NCI-H446 treated with DMSO at 0.1 percent for 48 hours (cell line): ENCODE measurements at regions not wholly inside any gene's neighbourhood (a gene's known extent, or its start where the extent isn't known, plus 50 kb on each side); places are given as distances from the start of the nearest gene placed in this dataset.
"Not testable (repeated sequence)": the region's sequence is repeated elsewhere in the genome, so short reads cannot be mapped to it uniquely, and the experiment has no call there.

Experiments
- DNase-seq: peaks from one replicate; lab custom pipeline; 2025; lab: John Stamatoyannopoulos, UW

DNA sequence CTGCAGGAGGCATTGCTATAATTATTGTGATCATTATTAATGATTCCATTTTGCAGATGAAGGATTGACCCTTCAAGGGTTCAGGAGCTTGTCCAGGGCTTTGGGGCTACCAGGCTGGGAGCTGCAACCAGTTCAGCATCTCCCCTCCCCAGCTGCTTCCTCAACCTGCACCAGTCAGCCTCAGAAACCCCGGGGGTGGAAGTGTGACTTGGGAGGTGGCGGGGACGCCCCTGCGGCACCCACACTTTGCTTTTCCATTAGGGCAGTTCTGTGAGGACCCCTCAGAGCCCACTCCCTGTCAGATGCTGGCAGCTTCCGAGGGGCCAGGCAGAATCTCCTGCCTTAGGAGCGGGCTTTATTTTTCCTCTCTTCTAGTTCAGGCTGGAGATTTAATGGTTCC lies 85.6 kb downstream of the OLFM1 start:
- no peak for DNase-seq

- DNase-seq: no peak
These were observed 86.8 kb downstream of the OLFM1 start for GRCh38 chr9:135174248-135174647.

DNA sequence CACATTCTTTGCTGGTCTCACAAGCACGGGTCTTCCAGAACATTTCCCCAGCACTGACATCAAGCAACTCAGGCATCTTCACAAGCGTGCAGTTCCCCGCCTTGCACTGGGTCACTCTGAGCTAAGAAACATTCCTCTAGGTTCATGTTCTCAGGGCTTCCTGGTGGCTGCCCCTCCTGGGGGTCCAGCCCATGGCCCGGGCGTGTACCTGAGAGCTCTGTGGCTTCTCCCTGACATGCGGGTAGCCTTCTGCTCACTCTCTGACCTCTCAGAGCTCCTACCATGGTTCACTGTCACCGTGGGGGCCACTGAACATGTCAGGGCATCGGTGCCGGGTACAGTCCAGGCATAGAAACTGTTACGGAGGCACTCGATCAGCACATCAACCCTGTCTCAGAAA lies 87.5 kb downstream of the OLFM1 start:
- DNase-seq: no peak

DNA sequence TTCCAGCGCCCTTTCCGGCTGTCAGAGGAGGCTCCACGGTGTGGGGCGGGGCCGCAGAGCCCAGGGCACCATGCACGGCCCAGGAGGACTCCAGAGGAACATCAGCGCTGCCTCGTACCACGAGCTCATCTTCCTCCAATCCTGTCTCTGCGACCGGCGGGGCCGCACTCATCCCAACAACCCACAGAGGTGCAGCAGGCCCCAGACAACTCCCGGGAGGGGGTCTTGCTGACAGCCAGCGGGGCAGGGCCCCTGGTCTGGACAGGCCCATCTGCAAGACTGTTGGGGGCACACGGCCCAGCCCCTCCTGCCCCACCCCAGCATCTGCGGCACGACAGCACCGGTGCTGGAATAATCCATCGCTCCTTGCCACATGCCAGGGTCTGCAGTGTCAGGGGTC lies 88.8 kb downstream of the OLFM1 start:
- DNase-seq: no peak

- DNase-seq: not testable (repeated sequence)
These were observed 90.1 kb downstream of the OLFM1 start for GRCh38 chr9:135177562-135177961.

DNA sequence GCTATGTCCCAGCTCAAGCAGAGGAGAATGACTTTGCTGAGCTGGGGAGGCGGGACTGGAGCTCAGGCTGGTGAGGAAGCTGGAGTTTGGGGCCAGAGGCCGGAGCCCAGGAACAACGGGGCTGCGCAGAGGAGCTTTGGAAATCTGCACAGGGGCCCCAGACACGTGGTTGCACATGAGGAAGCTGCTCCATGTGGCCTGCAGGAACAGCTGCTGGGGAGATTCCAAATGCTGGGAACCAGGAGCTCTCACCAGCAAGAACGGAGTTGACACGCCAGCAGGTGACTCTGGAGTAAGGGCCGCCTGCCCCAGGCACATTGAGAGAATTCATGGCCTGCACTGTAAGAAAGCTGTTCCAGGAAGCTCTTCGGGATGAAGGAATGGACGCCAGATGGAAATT lies 91.0 kb downstream of the OLFM1 start:
- no peak for DNase-seq

DNA sequence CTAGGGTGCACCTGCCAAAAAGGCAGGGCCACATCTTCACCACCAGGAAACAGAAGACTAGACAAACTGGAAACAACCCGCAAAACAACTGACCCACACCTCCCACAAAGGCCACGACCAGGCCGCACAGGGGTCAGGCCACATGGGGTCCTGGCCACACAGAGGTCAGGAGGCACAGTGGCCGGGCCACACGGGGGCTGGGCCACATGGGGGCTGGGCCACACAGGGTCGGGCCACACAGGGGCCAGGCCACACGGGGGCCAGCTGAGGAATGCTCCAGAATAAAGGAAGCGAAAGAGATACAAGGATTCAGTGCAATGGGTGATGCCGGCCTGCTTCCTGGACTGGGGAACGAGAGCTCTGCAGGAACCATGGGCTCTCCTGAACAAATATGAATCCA lies 91.6 kb downstream of the OLFM1 start:
- DNase-seq: no peak

DNA sequence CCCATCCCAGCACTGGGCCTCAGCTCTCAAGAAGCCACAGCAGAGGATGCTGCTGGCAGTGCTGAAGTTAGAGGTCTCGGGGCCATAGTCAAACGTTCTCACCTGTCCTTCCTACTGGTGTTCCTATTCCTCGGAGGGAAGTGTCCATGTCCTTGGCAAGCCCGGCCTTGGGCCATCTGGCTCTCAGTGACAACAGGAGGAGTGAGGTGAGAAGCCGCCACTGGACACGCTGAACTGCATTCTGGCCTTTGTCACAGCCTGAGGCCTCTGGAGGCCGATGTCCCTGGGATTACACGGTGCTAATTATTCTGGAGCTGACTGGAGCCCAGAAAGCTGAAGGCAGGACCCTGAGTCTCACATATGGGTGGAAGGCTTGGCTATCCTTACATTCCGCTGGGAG lies 92.5 kb downstream of the OLFM1 start:
- no peak for DNase-seq

- DNase-seq: no peak
These were observed 93.1 kb downstream of the OLFM1 start for GRCh38 chr9:135180586-135180985.

DNA sequence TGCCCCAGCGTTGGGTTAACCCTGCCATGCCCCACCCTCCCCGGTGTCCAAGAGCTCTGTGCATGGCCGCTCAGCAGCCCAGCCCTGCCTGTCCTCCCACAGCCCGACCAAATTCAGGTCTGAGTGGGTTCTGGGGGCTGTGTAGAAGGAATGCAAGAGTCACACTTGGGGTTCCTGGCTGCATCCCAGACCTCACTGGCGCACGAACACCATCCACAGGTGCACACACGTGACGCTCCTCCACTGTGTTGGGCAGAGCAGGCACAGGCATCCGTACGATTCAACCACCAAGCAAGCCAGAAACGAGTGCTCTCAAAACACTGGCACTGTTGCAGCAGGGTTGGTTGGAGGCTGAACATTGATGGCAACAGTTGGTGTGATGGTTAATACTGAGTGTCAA lies 93.9 kb downstream of the OLFM1 start:
- no peak for DNase-seq

GRCh38 chr9:135181841-135182240 lies 94.4 kb downstream of the OLFM1 start:
- DNase-seq: not testable (repeated sequence)

- DNase-seq: no peak
These were observed 95.6 kb downstream of the OLFM1 start for GRCh38 chr9:135183069-135183468.

DNA sequence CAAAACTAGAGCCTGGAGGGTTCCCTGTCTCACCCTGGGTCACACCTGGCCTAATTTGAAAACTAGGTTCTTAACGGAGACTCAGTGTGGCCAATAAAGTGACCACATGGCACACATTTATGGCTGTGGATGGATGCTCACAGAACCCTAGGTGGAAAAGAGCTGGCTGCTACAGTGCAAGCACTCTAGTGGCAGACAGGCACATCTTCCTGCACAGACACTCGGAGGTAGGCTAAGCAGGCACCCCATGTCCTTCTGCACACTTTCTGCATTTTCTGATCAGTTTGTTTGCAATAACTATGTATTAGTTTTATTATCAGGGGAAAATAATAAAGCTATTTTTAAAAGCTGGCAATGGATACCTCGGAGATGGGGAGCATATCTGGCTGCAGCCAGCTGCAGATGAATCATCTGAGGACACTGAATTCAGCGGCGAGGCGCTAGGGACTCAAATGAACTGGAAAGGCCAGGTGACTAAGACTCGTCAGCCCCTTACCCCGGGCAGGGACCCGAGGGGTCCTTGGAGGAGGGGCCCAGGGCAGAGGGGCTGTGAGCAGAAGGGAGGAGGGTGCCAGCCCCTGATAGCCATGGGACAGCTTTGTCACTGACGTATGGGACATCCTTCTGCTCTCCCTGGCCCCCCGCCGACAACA lies 96.2 kb downstream of the OLFM1 start:
- no peak for DNase-seq

DNA sequence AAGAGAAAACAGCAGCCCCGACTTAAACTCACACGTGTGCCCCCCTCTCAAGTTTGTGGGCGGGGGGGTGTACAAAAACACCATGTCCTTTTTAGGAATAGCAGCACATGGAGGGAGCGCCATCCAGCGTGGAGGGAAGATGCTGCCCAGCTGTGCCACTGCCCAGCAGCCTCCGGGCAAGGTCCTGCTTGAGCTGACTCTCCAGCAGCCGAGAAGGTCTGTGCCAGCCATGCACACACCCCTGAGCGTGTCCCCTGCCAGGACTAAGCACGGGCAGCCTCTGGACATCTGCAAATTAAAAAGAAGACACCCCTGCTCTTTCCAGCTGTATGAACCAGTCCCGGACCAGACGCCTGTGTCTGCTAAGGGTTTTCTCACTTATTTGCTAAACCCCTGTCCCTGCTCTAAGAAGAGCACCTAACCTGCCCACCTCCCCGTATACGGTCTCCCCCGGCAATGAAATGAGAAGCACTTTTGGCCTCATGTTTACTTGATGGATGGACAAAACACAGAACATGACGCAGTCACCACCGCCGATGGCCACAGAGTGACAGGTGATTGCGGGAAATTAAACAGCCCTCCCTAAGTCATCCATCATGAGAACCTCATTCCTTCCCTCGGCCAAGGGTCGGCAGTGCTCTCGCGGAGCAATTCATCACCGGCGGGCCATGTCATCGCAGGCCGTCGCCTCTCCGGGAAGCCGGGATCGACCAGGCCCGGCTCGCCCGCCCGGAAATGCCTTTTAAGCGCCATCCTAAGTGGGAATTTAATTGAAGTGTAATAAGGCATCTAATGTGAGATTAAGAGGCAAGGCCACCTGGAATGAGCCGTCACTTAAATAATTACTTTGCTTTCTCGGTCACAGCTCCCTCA lies 96.9 kb downstream of the OLFM1 start:
- DNase-seq: no peak

DNA sequence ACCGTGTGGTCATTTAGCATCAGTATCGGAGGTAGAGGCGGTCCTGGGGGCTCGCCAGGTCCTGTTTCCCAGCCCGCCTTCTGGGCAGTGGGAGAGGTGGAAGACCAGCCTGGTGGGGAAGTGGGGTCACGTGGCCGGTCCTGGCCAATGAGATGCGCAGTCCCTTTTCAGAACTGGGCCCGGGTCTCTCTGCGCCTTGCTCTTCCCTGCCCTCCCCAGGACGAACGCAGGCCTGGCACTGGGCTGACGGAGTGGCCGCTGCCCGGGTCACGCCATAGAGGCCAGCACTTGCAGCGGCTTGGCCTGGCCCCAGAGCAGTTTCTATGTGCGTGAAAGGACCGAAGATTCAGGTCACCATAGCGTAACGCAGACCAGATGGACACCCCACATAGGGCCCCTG lies 97.6 kb downstream of the OLFM1 start:
- no peak for DNase-seq

DNA sequence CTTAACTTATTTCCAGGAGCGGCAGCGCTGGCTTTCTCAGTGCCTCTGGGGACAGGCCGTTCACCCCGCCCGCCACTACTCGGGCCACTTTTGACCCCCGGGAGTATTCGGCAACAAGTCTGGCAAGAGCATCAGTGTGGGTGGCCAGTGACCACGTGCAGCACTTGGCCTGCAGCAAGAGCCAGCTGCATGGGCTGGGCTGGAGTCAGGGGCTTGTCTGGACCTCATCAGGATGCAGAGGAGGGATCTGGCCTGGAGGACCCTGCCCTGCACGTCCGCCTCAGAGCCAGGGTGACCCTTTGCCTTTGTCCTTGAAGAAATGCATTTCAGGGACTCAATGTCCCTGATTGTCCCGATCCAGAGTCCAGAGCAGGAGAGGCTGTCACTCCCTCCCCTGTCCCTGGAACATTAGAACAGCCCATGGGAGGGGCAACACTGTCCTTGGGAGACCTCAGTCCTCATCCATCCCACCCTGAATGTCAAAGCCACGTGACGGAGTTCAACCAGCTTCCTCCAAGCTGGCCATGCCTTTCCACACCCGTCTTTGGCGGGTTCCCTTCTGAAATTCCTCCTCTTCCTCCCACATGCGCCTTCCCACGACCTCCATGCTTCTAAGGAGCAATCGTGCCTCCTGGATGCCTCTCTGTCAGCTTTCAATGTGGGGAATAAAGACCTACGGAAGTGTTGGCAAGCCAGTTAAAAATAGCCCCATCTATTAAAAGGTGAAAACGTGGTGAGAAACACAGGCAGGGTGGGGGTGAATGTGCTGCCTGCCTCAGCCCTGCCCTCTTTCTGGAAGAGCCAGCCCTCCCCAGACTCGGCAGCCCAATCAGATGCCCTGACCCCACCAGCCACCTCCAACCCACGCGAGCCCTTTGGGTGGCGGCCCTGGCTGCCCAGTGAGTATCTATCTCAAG lies 99.0 kb downstream of the OLFM1 start:
- no peak for DNase-seq

DNA sequence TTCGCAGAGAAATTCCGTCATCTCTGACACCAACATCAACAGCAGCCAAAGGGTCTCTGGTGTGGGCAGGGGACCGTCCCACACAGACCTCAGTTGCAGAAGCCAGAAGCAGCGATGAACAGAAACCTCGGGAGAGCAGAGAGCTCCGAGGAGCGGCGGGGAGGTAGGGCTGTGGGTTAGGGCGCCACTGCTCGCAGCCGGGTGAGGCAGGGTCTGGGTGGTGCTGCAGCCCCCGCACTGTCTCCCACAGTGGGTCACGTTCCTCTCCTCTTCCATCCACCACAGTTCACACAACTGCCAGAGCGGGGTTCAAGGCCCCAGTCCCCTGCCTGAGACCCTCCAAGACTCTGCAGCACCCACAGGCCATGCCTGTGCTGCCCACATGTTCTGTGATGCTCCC lies 99.9 kb downstream of the OLFM1 start:
- DNase-seq: no peak

DNA sequence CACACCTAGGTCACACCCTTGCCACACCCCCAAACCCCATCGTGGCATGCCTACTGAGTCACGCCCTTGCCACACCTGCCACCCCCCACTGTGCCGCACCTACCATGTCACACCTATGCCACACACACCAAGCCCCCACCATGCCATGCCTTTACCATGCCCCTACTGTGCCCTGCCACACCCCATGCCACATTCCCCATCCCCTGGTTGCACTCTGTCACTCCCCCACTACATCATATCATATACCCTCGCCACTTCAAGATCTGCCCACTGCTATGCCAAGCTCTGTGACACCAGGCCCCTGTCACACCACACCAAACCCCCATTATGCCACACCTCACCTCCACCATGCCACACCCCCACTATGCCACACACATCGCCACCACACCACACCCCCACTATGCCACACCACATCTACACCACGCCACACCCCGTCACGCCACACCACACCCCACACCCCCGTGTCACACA lies 101.2 kb downstream of the OLFM1 start:
- DNase-seq: no peak

DNA sequence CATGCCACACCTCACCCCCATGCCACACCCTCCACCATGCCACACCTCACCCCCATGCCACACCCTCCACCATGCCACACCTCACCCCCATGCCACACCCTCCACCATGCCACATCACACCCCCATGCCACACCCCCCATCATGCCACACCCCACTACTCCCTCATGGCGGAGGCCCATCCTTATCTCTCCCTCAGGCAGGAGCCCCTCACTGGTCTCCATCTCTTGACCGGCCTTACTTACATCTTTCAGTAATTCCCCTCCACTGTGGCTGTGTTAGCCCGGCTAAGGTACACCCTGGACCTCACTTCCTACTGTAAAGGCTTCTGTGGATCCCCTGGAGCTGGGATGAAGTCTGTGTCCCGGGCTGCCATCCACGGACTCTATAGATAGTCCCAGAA lies 102.0 kb downstream of the OLFM1 start:
- DNase-seq: no peak

GRCh38 chr9:135190789-135191577 lies 103.5 kb downstream of the OLFM1 start:
- DNase-seq: no peak

- no peak for DNase-seq
These were observed 105.2 kb downstream of the OLFM1 start for GRCh38 chr9:135192686-135193085.

- DNase-seq: not testable (repeated sequence)
These were observed 108.5 kb downstream of the OLFM1 start for GRCh38 chr9:135195975-135196374.
